ENCODE measurements at regions not wholly inside any gene's neighbourhood (a gene's known extent, or its start where the extent isn't known, plus 50 kb on each side); places are given as distances from the start of the nearest gene placed in this dataset.

DNA sequence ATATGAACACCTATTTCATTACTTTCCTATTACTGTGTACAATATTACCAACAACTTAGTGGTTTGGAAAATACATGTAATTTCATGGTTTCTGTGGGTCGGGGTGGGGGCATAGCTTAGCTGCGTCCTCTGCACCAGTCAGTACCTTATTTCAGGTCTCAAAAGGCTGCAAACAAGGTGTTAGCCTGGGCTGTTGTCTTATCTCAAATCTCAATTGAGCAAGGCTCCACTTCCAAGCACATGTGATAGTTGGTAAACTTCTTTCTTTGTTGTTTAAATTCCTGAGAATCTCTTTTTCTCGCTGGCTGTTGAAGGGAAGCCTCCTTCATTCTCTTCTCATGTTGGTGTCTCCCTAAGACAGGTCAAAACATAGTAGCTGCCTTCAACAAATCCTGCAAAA is 485.4 kb downstream of the AMY1C start:
- ATAC-seq (no peak), DNase-seq (ENCODE audit: low read depth, low spot score) (no peak)
- in situ Hi-C loops (cut with HindIII; ENCODE audit: low pct_unique_long_range_greater_than_20kb, low sequenced_read_pairs) (no loop called here), intact Hi-C loops (cut with micrococcal nuclease; ENCODE audit: unreplicated experiment) (no loop called here)
- Histone ChIP-seq H3K27ac (ENCODE audit: low read length) (no peak overlapping the region), H3K4me1 (ENCODE audit: control insufficient read depth, insufficient read depth, low read length) (no peaks in the 10 kb centered on the region), H3K36me3 (ENCODE audit: control insufficient read depth, insufficient read depth, low read length) (no peaks in the 10 kb centered on the region), H3K27me3 (ENCODE audit: control insufficient read depth, insufficient read depth, low read length) (no peaks in the 10 kb centered on the region), H3K9me3 (ENCODE audit: control insufficient read depth, insufficient read depth, low read depth, low read length) (no peaks in the 10 kb centered on the region), H3K4me3 (ENCODE audit: low read depth in 2 of 2, low read length in 2 of 2) (no peak overlapping the region)
- CTCF ChIA-PET: no interaction called here
- TF ChIP-seq, protein P1, sequence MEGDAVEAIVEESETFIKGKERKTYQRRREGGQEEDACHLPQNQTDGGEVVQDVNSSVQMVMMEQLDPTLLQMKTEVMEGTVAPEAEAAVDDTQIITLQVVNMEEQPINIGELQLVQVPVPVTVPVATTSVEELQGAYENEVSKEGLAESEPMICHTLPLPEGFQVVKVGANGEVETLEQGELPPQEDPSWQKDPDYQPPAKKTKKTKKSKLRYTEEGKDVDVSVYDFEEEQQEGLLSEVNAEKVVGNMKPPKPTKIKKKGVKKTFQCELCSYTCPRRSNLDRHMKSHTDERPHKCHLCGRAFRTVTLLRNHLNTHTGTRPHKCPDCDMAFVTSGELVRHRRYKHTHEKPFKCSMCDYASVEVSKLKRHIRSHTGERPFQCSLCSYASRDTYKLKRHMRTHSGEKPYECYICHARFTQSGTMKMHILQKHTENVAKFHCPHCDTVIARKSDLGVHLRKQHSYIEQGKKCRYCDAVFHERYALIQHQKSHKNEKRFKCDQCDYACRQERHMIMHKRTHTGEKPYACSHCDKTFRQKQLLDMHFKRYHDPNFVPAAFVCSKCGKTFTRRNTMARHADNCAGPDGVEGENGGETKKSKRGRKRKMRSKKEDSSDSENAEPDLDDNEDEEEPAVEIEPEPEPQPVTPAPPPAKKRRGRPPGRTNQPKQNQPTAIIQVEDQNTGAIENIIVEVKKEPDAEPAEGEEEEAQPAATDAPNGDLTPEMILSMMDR (IDR thresholded peaks at IDR 0.05): no peak
- no peak for TF ChIP-seq TCF7L2 (IDR thresholded peaks at IDR 0.05; ENCODE audit: low read depth, low read length)
- TF ChIP-seq, protein P2, sequence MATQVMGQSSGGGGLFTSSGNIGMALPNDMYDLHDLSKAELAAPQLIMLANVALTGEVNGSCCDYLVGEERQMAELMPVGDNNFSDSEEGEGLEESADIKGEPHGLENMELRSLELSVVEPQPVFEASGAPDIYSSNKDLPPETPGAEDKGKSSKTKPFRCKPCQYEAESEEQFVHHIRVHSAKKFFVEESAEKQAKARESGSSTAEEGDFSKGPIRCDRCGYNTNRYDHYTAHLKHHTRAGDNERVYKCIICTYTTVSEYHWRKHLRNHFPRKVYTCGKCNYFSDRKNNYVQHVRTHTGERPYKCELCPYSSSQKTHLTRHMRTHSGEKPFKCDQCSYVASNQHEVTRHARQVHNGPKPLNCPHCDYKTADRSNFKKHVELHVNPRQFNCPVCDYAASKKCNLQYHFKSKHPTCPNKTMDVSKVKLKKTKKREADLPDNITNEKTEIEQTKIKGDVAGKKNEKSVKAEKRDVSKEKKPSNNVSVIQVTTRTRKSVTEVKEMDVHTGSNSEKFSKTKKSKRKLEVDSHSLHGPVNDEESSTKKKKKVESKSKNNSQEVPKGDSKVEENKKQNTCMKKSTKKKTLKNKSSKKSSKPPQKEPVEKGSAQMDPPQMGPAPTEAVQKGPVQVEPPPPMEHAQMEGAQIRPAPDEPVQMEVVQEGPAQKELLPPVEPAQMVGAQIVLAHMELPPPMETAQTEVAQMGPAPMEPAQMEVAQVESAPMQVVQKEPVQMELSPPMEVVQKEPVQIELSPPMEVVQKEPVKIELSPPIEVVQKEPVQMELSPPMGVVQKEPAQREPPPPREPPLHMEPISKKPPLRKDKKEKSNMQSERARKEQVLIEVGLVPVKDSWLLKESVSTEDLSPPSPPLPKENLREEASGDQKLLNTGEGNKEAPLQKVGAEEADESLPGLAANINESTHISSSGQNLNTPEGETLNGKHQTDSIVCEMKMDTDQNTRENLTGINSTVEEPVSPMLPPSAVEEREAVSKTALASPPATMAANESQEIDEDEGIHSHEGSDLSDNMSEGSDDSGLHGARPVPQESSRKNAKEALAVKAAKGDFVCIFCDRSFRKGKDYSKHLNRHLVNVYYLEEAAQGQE (IDR thresholded peaks at IDR 0.05; ENCODE audit: insufficient read depth in 1 of 2, low read depth in 2 of 2, low read length in 1 of 2): no peak
- TF ChIP-seq SIN3A (IDR thresholded peaks at IDR 0.05; ENCODE audit: borderline replicate concordance, insufficient read depth, low read depth, low read length): no peak
- POLR2A ChIA-PET: no interaction called here
- BruUV-seq (replicated peaks): no TSS peak

DNA sequence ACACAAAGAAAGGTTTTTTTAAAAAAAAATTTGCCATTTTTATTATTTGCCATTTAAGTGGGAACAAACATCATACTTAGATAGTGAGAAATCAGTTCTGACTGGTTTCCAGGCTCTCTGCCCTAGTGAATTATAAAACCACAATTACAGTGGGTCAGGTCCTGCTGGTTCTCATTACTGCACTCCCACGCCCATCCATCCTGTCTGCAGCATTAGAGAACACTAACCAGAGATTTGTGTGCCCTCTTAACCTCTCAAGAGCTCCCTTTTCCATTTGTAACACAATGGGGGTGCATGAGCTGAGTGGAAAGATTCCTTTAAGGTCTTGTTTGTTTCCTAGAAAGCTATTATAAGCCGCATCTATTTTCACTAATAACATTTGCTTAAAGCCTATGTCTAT is 489.3 kb downstream of the AMY1C start:
- no peak overlapping the region for H3K4me3 ChIP-seq (ENCODE audit: low read depth in 2 of 2, low read length in 2 of 2)
- H3K36me3 ChIP-seq (ENCODE audit: control insufficient read depth, insufficient read depth, low read length): no peaks in the 10 kb centered on the region
- ATAC-seq (no peak), DNase-seq (ENCODE audit: low read depth, low spot score) (no peak)
- TF ChIP-seq SIN3A (IDR thresholded peaks at IDR 0.05; ENCODE audit: borderline replicate concordance, insufficient read depth, low read depth, low read length) (no peak), TCF7L2 (IDR thresholded peaks at IDR 0.05; ENCODE audit: low read depth, low read length) (no peak), POLR2AphosphoS5 (IDR thresholded peaks at IDR 0.05; ENCODE audit: low read depth, low read length) (no peak)
- TF ChIP-seq, protein P1 (IDR thresholded peaks at IDR 0.05): no peak
- TF ChIP-seq, protein P2 (IDR thresholded peaks at IDR 0.05; ENCODE audit: insufficient read depth in 1 of 2, low read depth in 2 of 2, low read length in 1 of 2): no peak
- CTCF ChIA-PET: no interaction called here
- no peaks in the 10 kb centered on the region for H3K27me3 ChIP-seq (ENCODE audit: control insufficient read depth, insufficient read depth, low read length)
- POLR2A ChIA-PET: no interaction called here
- no TSS peak for BruUV-seq (replicated peaks)
- H3K4me1 ChIP-seq (ENCODE audit: control insufficient read depth, insufficient read depth, low read length): no peaks in the 10 kb centered on the region
- no peak overlapping the region for H3K27ac ChIP-seq (ENCODE audit: low read length)
- intact Hi-C loops (cut with micrococcal nuclease; ENCODE audit: unreplicated experiment) (no loop called here), in situ Hi-C loops (cut with HindIII; ENCODE audit: low pct_unique_long_range_greater_than_20kb, low sequenced_read_pairs) (no loop called here)
- no peaks in the 10 kb centered on the region for H3K9me3 ChIP-seq (ENCODE audit: control insufficient read depth, insufficient read depth, low read depth, low read length)

Measured in Panc1 (cell line).